ENCODE measurements at regions not wholly inside any gene's neighbourhood (a gene's known extent, or its start where the extent isn't known, plus 50 kb on each side); places are given as distances from the start of the nearest gene placed in this dataset.

DNA sequence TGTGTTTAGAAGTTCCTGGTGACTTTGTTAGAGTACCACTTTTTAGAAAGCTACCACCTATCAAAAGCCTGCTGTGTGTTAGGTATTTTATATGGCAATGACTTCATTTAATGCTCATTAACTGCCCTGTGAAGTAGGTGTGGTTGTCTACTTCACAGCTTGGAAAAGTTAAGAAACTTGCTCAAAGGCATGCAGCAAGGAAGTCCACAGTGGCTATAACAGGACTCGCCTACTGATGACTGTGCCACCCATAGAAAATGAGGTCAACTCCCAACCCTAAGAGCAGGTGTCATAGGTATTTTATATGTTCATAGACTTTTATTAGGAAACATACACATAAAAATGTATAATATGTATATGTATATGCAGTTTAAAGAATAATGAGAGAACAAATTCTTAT lies 125.2 kb upstream of the PAX6 start:
- no peak for TF ChIP-seq POLR2A (IDR thresholded peaks at IDR 0.05)
- no peak for TF ChIP-seq CTCF (IDR thresholded peaks at IDR 0.05)
